ENCODE measurements at regions not wholly inside any gene's neighbourhood (a gene's known extent, or its start where the extent isn't known, plus 50 kb on each side); places are given as distances from the start of the nearest gene placed in this dataset.
A peak's percentile ranks its signal among the peaks of the same experiment; 100 is the strongest.

DNA sequence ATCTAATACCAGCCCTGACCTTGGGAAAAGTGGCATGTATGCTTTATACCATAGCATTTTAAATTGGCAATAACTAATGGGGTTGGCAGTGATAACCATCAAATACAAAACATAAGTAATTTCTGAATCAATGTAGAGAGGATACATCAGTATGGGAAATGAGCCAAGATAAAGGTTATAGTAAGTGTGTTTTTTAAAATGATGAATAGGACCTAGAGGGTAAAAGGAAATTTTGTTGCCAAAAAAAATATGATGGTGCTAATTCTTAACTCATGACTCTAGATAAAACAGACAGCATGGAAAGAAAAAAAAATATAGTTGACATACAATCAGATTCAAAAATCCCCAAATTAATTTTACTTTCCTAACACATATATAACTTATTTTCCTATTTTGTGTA is 75.4 kb upstream of the ROBO1 start:
- DNase-seq = no peak

DNA sequence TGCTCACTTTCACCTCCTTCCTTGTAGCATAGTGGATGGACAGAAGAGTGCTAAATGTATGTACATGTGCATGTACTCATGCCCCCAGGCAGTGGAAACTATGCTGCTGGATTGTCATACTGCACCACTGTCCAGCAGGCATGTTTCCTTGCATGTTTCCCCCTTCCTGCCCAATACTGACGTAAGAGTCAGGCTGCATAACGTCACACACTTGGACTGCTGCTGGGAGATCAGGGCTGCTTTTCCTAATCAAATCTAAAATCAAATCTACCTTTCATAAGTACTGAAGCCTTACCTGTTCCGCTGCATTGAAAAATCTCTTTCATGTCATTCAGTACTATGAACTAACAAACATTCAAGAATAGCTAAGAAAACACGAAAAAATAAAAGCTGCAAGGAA is 67.9 kb upstream of the ROBO1 start:
- DNase-seq = no peak

DNA sequence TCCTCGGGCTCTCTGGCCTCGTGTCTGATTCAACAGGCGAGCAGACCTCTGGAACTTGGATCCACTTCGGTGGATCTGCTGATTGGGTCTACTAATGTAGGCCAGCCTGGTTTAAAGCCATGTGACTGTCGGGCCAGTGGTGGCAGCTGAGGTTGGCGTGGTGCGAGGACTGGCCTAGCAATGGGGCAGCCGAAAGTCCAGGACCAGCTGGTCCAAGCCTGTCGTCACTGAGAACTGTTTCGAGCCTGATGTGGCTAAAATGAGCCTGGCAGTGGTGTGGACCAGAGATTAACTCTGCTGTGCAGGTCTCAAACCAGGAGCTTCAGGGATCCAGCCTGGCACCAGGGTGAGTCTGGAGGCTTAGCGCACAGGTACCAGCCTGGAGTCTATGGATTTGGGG is 56.4 kb upstream of the ROBO1 start:
- DNase-seq = peak in 1 of 4 experiments; percentile 0

DNA sequence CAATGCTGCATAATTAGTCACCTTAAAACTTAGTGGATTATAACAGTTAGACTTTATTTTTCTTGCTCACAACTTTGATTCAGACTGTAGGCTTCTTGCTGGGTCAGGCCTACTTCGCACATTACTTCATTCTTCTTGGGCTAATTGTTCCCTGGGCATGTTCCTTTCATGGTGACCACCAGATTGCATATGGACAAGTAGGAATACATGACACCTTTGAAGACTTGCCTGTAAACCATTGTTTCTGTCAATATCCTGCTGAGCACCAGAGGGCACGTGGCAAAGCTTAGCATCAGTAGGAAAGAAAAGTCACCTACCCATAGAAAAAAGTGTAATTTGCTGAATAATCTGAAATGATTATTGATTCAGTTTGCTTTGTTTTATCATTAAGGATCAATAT is 54.3 kb upstream of the ROBO1 start:
- no peak for DNase-seq

DNA sequence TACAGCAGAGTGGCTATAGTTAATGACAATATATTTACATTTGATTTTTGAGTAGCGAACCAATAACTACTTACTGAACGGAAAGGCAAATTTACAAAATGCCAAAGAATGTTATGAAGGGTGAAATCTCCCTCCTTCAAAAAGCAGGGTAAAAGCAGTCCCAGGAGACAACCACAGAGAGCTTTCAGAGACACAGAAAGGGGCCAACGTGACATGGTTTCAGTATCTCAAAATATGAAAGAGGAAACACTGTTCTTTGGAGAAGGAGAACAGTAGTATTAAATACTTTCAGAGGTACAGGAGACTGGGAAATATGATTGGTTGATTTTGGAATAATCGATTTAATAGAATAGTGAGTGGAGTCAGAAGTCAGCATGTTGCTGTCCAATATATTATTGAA is 52.3 kb upstream of the ROBO1 start:
- no peak for DNase-seq

DNA sequence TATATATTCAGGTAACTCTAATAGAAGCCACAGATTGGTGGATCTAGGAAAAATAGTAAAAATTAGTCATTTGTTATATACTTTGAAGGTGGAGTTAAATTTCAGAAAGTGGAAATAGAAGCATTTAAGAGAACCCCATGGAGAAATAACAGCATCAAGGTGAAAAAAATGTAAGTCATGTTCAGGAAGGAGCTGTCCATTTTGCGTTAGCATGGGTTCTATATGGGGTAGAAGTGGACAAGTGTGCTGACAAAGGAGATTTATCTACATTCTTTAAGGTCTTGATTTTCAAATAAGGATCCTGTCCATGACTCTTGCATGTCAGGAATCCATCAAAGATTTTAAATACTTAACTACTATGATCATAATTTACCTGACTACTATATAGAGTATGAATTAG is 50.2 kb upstream of the ROBO1 start:
- no peak for DNase-seq
